ENCODE measurements at regions not wholly inside any gene's neighbourhood (a gene's known extent, or its start where the extent isn't known, plus 50 kb on each side); places are given as distances from the start of the nearest gene placed in this dataset.

- no peak for TF ChIP-seq CTCF (IDR thresholded peaks at IDR 0.05)
- ATAC-seq (no peak), DNase-seq (no peak), FAIRE-seq (no peak)
- Histone ChIP-seq H3K4me3 (no peak overlapping the region), H3K27ac (no peak overlapping the region), H3K36me3 (no peaks in the 10 kb centered on the region), H3K9me3 (no peaks in the 10 kb centered on the region), H3K27me3 (no peaks in the 10 kb centered on the region), H3K4me1 (no peaks in the 10 kb centered on the region)
- WGBS, 2 donors: 70% methylated on average over 6 of the region's 6 CpGs
- intact Hi-C loops (cut with DNase I): no loop called here
These were observed 79.0 kb upstream of the SYT6 start for GRCh38 chr1:114232691-114233090.

- TF ChIP-seq CTCF (IDR thresholded peaks at IDR 0.05): no peak
- H3K4me1 ChIP-seq: no peaks in the 10 kb centered on the region
- no peak overlapping the region for H3K27ac ChIP-seq
- FAIRE-seq (no peak), DNase-seq (no peak), ATAC-seq (no peak)
- no peaks in the 10 kb centered on the region for H3K36me3 ChIP-seq
- H3K9me3 ChIP-seq: no peaks in the 10 kb centered on the region
- intact Hi-C loops (cut with DNase I): no loop called here
- 90 to 94% methylated on average over 4 of the region's 4 CpGs for WGBS, 2 donors
- H3K27me3 ChIP-seq: no peaks in the 10 kb centered on the region
- no peak overlapping the region for H3K4me3 ChIP-seq
These were observed 77.6 kb upstream of the SYT6 start for GRCh38 chr1:114231301-114231700.

GRCh38 chr1:114229368-114229767 lies 75.7 kb upstream of the SYT6 start:
- no peak overlapping the region for H3K27ac ChIP-seq
- WGBS, 2 donors: 76 to 88% methylated on average over 7 of the region's 7 CpGs
- H3K9me3 ChIP-seq: no peaks in the 10 kb centered on the region
- H3K36me3 ChIP-seq: no peaks in the 10 kb centered on the region
- no peak overlapping the region for H3K4me3 ChIP-seq
- H3K4me1 ChIP-seq: no peaks in the 10 kb centered on the region
- intact Hi-C loops (cut with DNase I): no loop called here
- no peak for FAIRE-seq
- ATAC-seq: no peak
- DNase-seq: no peak
- no peaks in the 10 kb centered on the region for H3K27me3 ChIP-seq
- TF ChIP-seq CTCF (IDR thresholded peaks at IDR 0.05): no peak

GRCh38 chr1:114227059-114227458 lies 73.4 kb upstream of the SYT6 start:
- no peak overlapping the region for H3K27ac ChIP-seq
- no peaks in the 10 kb centered on the region for H3K36me3 ChIP-seq
- no peaks in the 10 kb centered on the region for H3K9me3 ChIP-seq
- H3K4me1 ChIP-seq: no peaks in the 10 kb centered on the region
- WGBS, 2 donors: 56 to 66% methylated on average over 4 of the region's 4 CpGs
- no peak for DNase-seq
- no peak for TF ChIP-seq CTCF (IDR thresholded peaks at IDR 0.05)
- H3K27me3 ChIP-seq: no peaks in the 10 kb centered on the region
- FAIRE-seq: no peak
- no peak for ATAC-seq
- no peak overlapping the region for H3K4me3 ChIP-seq
- intact Hi-C loops (cut with DNase I): no loop called here

- intact Hi-C loops (cut with DNase I): no loop called here
- H3K36me3 ChIP-seq: no peaks in the 10 kb centered on the region
- H3K9me3 ChIP-seq: no peaks in the 10 kb centered on the region
- H3K27ac ChIP-seq: no peak overlapping the region
- ATAC-seq: peak in 1 of 4 donors; percentile 35
- DNase-seq: no peak
- 58% methylated on average over 7 of the region's 7 CpGs for WGBS, 2 donors
- no peak for FAIRE-seq
- no peak overlapping the region for H3K4me3 ChIP-seq
- no peaks in the 10 kb centered on the region for H3K4me1 ChIP-seq
- no peaks in the 10 kb centered on the region for H3K27me3 ChIP-seq
- TF ChIP-seq CTCF (IDR thresholded peaks at IDR 0.05): no peak
These were observed 70.7 kb upstream of the SYT6 start for GRCh38 chr1:114224196-114224907.
